RPMI7951 (cell line): ENCODE measurements at regions not wholly inside any gene's neighbourhood (a gene's known extent, or its start where the extent isn't known, plus 50 kb on each side); places are given as distances from the start of the nearest gene placed in this dataset.
A peak's percentile ranks its signal among the peaks of the same experiment; 100 is the strongest.
"Not testable (repeated sequence)": the region's sequence is repeated elsewhere in the genome, so short reads cannot be mapped to it uniquely, and the experiment has no call there.

Experiments used
- DNase-seq: peaks from one replicate; pipeline ENCODE4 v3.0.0-alpha.2; 2012; ENCODE audit warnings: low read depth

GRCh38 chr11:44388828-44389657, 79.1 kb upstream of the ALX4 start:
- no peak for DNase-seq

DNA sequence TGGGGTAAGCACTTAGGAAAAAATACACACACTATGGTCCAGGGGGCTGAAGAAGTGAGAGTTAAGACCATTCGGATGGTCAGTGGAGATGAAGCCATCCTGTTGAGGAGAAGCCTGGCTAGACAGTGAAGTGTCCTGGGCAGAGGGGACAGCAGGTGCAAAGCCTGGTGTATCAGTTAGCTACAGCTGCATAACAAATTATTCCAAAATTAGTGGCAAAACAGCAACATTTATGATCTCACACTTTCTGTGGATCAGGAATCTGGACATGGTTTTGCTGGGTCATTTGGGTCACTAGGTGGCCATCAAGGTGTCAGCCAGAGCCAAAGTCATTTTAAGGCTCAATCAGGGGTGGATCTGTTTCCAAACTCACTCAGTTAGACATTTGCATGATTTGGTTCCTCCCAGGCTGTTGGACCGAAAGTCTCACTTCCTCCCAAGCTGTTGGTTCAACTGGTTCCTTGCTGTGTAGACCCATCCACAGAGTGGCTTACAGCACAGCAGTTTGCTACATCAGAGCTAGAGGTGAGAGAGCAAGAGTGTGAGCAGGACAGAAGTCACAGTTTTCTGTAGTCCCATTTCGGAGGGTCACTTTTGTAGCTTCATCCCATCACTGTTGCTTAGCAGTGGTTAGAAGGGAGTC, 80.1 kb upstream of the ALX4 start:
- no peak for DNase-seq

DNA sequence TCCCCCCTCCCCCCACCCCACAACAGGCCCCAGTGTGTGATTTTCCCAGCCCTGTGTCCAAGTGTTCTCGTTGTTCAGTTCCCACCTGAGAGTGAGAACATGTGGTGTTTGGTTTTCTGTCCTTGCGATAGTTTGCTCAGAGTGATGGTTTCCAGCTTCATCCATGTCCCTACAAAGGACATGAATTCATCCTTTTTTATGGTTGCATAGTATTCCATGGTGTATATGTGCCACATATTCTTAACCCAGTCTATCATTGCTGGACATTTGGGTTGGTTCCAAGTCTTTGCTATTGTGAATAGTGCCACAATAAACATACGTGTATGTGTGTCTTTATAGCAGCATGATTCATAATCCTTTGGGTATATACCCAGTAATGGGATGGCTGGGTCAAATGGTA, 81.1 kb upstream of the ALX4 start:
- DNase-seq: not testable (repeated sequence)

- not testable (repeated sequence) for DNase-seq
Observed at GRCh38 chr11:44396746-44397145, 86.8 kb upstream of the ALX4 start.

DNA sequence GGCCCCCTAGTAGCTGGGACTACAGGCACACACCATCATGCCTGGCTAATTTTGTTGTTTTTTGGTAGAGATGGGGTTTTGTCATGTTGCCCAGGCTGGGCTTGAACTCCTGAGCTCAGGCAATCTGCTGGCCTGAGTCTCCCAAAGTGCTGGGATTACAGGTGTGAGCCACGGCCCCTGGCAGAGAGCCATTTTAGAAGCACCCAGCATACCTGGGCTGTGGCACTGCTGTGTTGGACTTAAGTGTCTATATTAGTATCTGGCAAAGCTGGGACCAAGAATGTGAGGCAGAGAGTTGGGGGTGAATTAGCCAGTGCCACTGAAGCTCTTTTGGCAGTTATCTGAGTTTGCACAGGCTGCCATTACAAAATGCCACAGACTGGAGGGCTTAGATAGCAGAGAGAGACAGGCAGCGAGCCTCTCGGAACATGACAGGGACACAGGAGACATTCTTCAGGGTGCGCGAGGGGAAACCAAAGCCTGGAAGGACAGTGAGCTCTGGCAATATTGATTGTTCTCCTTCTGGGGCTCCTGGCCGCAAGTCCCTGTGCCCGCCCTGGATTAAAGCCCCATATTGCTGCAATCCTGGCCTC, 87.7 kb upstream of the ALX4 start:
- no peak for DNase-seq

- no peak for DNase-seq
Observed at GRCh38 chr11:44398266-44399030, 88.5 kb upstream of the ALX4 start.

GRCh38 chr11:44399968-44400367, 90.0 kb upstream of the ALX4 start:
- no peak for DNase-seq

DNA sequence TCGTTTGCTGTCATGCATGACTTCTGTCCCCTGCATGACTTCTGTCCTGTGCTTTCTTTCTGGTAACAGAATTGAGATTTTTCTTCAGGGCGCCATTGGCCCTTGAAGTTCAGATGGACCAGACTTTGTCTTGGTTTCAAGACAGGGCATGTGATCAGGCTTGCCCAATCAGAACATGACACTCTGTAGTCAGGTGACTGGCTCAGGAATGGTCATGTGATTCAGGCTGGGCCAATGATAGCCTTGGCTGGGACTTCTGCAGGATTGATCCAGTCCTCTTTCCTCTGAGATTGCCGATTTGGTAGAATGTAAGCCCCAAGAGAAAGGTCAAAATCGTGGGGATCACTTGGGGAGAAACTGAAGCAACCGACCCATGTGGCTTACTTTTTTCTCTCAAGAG, 90.5 kb upstream of the ALX4 start:
- DNase-seq: no peak

DNA sequence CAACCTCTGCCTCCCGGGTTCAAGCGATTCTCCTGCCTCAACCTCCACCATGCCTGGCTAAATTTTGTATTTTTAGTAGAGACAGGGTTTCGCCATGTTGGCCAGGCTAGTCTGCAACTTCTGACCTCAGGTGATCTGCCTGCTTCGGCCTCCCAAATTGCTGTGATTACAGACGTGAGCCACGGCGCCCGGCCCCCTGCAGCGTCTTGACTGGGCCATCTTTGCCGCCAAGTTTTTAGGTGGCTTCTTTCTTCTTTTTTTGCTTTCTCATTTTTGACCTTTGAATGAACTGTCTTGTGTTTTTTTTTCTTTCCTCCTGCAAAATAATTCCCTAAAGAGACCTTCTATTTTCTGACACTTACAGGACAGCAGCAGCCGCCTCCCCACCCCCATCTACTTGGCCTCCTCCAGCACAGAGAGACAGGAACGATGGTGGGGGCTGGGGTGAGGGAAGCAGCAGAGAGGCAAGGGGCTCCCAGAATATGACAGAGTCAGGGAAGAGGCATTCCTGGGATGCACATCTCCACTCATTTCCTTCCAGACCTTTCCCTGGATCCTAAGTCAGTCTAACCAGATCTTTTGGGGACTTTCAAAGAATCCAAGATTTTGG, 92.6 kb upstream of the ALX4 start:
- DNase-seq: no peak

- no peak for DNase-seq
Observed at GRCh38 chr11:44403176-44403575, 93.2 kb upstream of the ALX4 start.

GRCh38 chr11:44403587-44404273, 93.8 kb upstream of the ALX4 start:
- DNase-seq: no peak

- DNase-seq: no peak
Observed at GRCh38 chr11:44404301-44404700, 94.4 kb upstream of the ALX4 start.

DNA sequence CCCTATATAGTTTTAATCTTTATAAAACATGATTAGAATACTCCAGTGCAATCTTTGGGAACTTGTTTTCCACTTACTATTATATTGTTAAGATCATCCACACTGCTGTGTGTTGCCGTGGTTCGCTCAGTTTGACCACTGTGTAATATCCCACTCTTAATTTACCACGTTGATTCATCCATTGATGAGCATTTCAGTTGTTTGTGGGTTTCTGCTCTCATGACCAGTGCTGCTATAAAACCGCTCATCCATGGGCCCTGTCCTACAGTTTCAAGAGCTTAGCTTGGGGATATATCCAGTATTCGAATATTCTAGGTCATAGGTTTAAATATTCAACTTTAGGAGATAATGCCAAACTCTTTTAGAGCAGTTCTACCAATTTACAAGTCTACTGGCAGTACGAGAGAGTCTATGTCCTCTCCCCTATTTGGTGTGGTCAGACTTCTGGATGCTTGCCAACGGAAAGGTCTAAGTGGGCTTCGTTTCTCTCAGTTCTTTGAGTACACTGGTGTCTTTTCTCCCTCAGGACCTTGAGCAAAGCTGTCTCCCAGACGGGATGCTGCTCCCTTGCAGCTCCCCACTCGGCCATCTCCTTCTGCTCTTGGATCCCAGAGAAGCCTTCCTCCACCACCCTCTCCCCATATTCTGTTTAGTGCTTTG, 94.9 kb upstream of the ALX4 start:
- DNase-seq: no peak

DNA sequence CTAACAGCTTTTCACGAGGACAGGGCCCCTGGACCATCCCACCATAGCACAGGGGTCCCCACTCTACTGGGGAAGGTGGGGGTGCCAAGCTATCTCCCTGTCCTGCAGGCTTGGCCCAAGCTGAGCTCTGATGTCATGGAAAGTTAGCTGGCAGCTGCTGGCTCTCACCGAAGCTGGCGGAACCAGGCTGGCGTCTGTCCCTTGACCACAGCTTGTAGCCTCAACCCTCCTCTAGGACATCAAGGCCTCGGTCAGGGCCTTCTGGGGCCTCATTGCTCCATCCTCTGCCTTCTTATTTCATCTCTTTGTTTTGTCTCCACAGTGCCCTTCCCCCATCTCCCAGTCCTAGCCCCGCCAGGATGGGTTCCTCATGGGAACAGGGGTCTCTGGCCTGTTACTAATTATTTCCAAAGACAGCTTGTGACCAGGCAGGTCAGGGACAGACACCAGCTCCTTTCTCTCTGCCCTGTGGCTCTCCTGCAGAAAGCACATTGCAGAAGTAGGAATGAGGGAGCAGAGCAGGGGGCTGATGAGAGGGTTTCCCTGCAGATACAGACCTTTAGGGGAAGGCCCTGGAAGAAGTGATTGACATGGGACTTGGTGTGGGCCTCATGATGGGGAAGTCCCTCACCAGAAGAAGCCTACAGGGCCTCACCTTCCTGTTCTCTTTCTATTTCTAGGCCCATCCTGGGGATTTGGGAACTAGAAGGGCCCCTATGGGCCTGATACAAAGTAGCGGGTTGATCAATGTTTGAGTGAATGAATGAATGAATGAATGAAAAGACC, 97.5 kb upstream of the ALX4 start:
- DNase-seq: no peak

GRCh38 chr11:44408141-44408540, 98.2 kb upstream of the ALX4 start:
- DNase-seq: no peak

DNA sequence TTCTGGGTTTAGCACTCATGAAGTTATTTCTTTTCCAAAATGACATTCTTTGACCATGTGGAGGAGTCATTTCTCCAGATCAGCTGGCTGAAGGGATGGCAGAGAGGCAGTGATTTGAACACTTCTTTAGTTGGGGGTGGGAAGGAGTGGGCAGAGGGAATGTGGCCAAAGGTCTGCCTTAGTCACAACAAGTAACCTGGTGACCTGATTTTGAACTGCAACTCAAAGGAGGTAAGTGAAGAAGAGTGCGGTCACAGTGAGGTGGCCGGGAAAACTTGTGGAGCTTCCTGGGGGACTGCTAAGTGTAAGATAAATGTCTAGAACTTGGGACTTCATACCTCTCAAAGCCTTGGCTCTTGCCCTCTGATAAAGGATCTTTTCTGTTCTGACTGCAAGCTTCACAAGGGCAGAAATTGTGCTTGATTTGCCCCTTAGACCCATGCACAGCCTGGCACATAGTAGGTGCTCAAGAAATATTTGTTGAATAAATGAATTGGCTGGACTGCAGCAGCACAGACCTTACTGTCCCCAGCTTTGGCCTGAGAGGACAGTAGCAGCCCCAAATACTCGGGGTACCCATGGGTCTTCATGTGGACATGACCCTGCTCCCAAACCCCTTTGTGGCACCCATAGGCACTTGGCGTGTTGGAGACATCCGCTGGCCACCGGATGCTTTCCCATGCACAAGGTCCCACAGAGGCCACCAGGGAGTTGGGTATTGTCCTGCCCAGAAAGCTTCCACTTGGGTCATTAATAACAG, 99.0 kb upstream of the ALX4 start:
- no peak for DNase-seq

GRCh38 chr11:44409558-44410236, 99.8 kb upstream of the ALX4 start:
- no peak for DNase-seq

DNA sequence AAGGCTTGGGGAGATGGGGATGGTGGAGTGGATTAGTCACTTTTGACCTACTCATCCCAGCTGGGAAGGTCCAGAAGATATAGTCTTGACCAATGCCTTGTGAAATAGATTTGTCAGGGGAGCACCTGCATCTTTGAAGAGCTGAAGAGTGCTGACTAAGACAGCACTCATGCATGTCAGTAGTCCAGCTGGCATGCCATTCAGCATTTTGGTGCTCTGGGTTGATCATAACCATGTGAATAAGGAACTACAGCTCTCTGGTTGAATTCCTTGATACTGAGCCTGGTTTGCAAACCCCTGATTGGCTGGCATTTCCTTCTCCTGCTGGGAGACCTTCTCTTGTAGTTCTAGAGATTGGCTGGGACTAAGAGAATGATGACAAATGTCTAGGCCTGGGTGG, 106.8 kb upstream of the ALX4 start:
- DNase-seq: peak; percentile 46
